GM23248 (cell line): ENCODE measurements at regions not wholly inside any gene's neighbourhood (a gene's known extent, or its start where the extent isn't known, plus 50 kb on each side); places are given as distances from the start of the nearest gene placed in this dataset.
"Not testable (repeated sequence)": the region's sequence is repeated elsewhere in the genome, so short reads cannot be mapped to it uniquely, and the experiment has no call there.

Experiments used
- EZH2 ChIP-seq: fragments of 200-600 bp; sonication (generic); IDR thresholded peaks from 2 replicates; pipeline ENCODE4 v1.6.1; 2018; ENCODE audit warnings: antibody characterized with exemption, mild to moderate bottlenecking; ENCODE audit not compliant: insufficient read depth, poor library complexity, severe bottlenecking
- EZH2phosphoT487 ChIP-seq: fragments of 200-600 bp; sonication (generic); IDR thresholded peaks from 2 replicates; pipeline ENCODE4 v1.6.1; 2018; ENCODE audit warnings: antibody characterized with exemption, moderate library complexity, mild to moderate bottlenecking, low read depth; ENCODE audit not compliant: insufficient read depth

- not testable (repeated sequence) for TF ChIP-seq EZH2phosphoT487, EZH2
Measured at GRCh38 chr7:15809936-15810335, 123.5 kb upstream of the MEOX2 start.
